ENCODE measurements at regions not wholly inside any gene's neighbourhood (a gene's known extent, or its start where the extent isn't known, plus 50 kb on each side); places are given as distances from the start of the nearest gene placed in this dataset.

DNA sequence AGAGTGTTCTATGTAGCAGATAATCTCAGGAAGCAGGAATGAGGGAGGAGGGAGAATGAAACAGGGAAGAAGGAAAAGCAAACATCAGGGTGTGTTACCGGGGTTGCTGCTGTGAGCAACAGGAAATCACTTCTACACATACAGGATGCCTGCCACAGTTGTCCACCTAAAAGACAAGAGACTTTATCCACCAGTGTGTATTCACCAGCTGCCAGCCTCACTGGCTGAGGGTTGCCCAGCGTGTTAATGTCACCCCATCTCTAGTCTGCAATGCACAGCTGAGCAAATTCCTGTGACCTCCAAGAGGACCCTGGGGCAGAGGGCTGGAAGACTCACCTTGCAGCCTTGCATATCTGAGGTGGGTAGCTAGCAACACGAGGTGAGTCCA lies 183.7 kb downstream of the GPAM start:
- Histone ChIP-seq H3K4me2 (no peak overlapping the region), H3K27ac (no peak overlapping the region), H4K20me1 (ENCODE audit: insufficient read depth) (no peaks in the 10 kb centered on the region), H3K36me3 (ENCODE audit: insufficient read depth) (no peaks in the 10 kb centered on the region), H3K79me2 (ENCODE audit: insufficient read depth, low read depth) (no peaks in the 10 kb centered on the region), H2AFZ (ENCODE audit: low read depth) (no peak overlapping the region), H3K4me3 (IDR thresholded peaks at IDR 0.05; ENCODE audit: insufficient read depth, low read depth, low read length) (no peak overlapping the region), H3K4me1 (ENCODE audit: low read depth, poor library complexity, severe bottlenecking) (no peaks in the 10 kb centered on the region), H3K9ac (no peak overlapping the region), H3K27me3 (ENCODE audit: insufficient read depth, low read depth) (no peaks in the 10 kb centered on the region)
- TF ChIP-seq, protein P1, sequence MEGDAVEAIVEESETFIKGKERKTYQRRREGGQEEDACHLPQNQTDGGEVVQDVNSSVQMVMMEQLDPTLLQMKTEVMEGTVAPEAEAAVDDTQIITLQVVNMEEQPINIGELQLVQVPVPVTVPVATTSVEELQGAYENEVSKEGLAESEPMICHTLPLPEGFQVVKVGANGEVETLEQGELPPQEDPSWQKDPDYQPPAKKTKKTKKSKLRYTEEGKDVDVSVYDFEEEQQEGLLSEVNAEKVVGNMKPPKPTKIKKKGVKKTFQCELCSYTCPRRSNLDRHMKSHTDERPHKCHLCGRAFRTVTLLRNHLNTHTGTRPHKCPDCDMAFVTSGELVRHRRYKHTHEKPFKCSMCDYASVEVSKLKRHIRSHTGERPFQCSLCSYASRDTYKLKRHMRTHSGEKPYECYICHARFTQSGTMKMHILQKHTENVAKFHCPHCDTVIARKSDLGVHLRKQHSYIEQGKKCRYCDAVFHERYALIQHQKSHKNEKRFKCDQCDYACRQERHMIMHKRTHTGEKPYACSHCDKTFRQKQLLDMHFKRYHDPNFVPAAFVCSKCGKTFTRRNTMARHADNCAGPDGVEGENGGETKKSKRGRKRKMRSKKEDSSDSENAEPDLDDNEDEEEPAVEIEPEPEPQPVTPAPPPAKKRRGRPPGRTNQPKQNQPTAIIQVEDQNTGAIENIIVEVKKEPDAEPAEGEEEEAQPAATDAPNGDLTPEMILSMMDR (conservative IDR thresholded peaks at IDR 0.05; ENCODE audit: low read depth, low read length): no peak

- H3K27ac ChIP-seq: no peak overlapping the region
- H3K4me3 ChIP-seq (IDR thresholded peaks at IDR 0.05; ENCODE audit: insufficient read depth, low read depth, low read length): no peak overlapping the region
- no peaks in the 10 kb centered on the region for H3K27me3 ChIP-seq (ENCODE audit: insufficient read depth, low read depth)
- H3K4me1 ChIP-seq (ENCODE audit: low read depth, poor library complexity, severe bottlenecking): no peaks in the 10 kb centered on the region
- no peak overlapping the region for H3K9ac ChIP-seq
- TF ChIP-seq, protein P1 (conservative IDR thresholded peaks at IDR 0.05; ENCODE audit: low read depth, low read length): no peak
- H3K79me2 ChIP-seq (ENCODE audit: insufficient read depth, low read depth): no peaks in the 10 kb centered on the region
- H3K36me3 ChIP-seq (ENCODE audit: insufficient read depth): no peaks in the 10 kb centered on the region
- no peaks in the 10 kb centered on the region for H4K20me1 ChIP-seq (ENCODE audit: insufficient read depth)
- no peak overlapping the region for H3K4me2 ChIP-seq
- H2AFZ ChIP-seq (ENCODE audit: low read depth): no peak overlapping the region
Measured at GRCh38 chr10:112000466-112000865, 183.1 kb downstream of the GPAM start.

DNA sequence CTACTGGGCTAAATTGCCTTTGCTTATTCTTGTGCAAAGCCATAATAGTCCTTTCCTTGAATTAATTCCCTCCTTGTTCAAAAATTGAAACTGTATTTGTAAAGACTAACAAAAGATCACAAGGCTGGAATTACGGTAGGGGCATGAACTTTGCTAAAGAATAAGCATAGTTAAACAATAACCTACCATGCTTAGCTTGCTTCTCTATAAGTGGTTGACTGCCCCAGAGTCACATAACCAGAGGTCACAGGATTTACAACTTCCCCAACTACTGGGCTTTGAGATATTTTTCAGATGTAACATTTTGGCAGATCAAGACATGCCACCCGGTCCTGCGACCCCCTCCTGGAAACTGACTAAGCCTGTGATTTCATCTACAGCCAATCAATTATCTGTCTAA lies 181.4 kb downstream of the GPAM start:
- Histone ChIP-seq H4K20me1 (ENCODE audit: insufficient read depth) (no peaks in the 10 kb centered on the region), H3K4me1 (ENCODE audit: low read depth, poor library complexity, severe bottlenecking) (no peaks in the 10 kb centered on the region), H2AFZ (ENCODE audit: low read depth) (no peak overlapping the region), H3K27ac (no peak overlapping the region), H3K9ac (no peak overlapping the region), H3K79me2 (ENCODE audit: insufficient read depth, low read depth) (no peaks in the 10 kb centered on the region), H3K27me3 (ENCODE audit: insufficient read depth, low read depth) (no peaks in the 10 kb centered on the region), H3K4me3 (IDR thresholded peaks at IDR 0.05; ENCODE audit: insufficient read depth, low read depth, low read length) (no peak overlapping the region), H3K36me3 (ENCODE audit: insufficient read depth) (no peaks in the 10 kb centered on the region), H3K4me2 (no peak overlapping the region)
- TF ChIP-seq, protein P1 (conservative IDR thresholded peaks at IDR 0.05; ENCODE audit: low read depth, low read length): no peak

DNA sequence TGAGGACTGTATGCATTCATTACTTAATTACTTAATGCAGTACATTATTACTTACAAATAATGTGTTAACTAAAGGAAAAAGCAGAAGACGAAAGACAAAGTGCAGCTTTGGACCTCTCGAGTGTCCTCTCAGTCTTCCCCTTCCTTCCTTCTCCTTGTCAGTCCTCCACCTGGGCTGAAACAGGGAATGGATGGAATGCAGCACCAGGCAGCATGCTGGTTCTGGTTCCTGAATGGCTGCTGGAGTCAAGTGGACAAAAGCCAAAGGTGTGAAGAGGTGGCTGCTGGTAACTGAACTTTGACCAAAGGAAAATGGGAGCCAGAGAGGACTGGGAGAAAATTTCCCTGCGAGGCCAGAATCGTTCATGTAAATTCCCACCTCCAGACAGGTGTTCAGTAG lies 179.5 kb downstream of the GPAM start:
- H3K4me1 ChIP-seq (ENCODE audit: low read depth, poor library complexity, severe bottlenecking): no peaks in the 10 kb centered on the region
- H3K27ac ChIP-seq: no peak overlapping the region
- no peaks in the 10 kb centered on the region for H3K79me2 ChIP-seq (ENCODE audit: insufficient read depth, low read depth)
- no peak overlapping the region for H3K9ac ChIP-seq
- H4K20me1 ChIP-seq (ENCODE audit: insufficient read depth): no peaks in the 10 kb centered on the region
- no peak overlapping the region for H2AFZ ChIP-seq (ENCODE audit: low read depth)
- no peak overlapping the region for H3K4me2 ChIP-seq
- H3K4me3 ChIP-seq (IDR thresholded peaks at IDR 0.05; ENCODE audit: insufficient read depth, low read depth, low read length): no peak overlapping the region
- TF ChIP-seq, protein P1 (conservative IDR thresholded peaks at IDR 0.05; ENCODE audit: low read depth, low read length): no peak
- H3K27me3 ChIP-seq (ENCODE audit: insufficient read depth, low read depth): no peaks in the 10 kb centered on the region
- H3K36me3 ChIP-seq (ENCODE audit: insufficient read depth): no peaks in the 10 kb centered on the region

- no peaks in the 10 kb centered on the region for H4K20me1 ChIP-seq (ENCODE audit: insufficient read depth)
- no peak overlapping the region for H3K9ac ChIP-seq
- H3K4me2 ChIP-seq: no peak overlapping the region
- H3K27me3 ChIP-seq (ENCODE audit: insufficient read depth, low read depth): no peaks in the 10 kb centered on the region
- no peak overlapping the region for H2AFZ ChIP-seq (ENCODE audit: low read depth)
- TF ChIP-seq, protein P1 (conservative IDR thresholded peaks at IDR 0.05; ENCODE audit: low read depth, low read length): no peak
- no peaks in the 10 kb centered on the region for H3K79me2 ChIP-seq (ENCODE audit: insufficient read depth, low read depth)
- H3K4me3 ChIP-seq (IDR thresholded peaks at IDR 0.05; ENCODE audit: insufficient read depth, low read depth, low read length): no peak overlapping the region
- no peaks in the 10 kb centered on the region for H3K4me1 ChIP-seq (ENCODE audit: low read depth, poor library complexity, severe bottlenecking)
- H3K27ac ChIP-seq: no peak overlapping the region
- H3K36me3 ChIP-seq (ENCODE audit: insufficient read depth): no peaks in the 10 kb centered on the region
Measured at GRCh38 chr10:112005044-112005443, 178.5 kb downstream of the GPAM start.

Data from KMS-11 (cell line).